ENCODE measurements at regions not wholly inside any gene's neighbourhood (a gene's known extent, or its start where the extent isn't known, plus 50 kb on each side); places are given as distances from the start of the nearest gene placed in this dataset.

DNA sequence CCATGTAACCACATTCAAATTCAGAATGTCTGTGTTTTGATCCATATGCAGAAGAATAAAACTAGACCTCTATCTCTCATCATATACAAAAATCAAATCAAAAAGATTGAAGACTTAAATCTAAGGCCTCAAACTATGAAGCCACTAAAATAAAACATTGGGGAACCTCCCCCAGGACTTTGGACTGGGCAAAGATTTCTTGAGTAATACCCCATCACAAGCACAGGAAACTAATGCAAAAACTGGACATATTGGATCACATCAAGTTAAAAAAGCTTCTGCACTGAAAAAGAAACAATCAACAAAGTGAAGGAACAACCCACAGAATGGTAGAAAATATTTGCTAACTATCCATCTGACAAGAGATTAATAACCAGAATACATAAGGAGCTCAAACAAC lies 266.8 kb downstream of the EPM2A start:
- TF ChIP-seq, protein P1, sequence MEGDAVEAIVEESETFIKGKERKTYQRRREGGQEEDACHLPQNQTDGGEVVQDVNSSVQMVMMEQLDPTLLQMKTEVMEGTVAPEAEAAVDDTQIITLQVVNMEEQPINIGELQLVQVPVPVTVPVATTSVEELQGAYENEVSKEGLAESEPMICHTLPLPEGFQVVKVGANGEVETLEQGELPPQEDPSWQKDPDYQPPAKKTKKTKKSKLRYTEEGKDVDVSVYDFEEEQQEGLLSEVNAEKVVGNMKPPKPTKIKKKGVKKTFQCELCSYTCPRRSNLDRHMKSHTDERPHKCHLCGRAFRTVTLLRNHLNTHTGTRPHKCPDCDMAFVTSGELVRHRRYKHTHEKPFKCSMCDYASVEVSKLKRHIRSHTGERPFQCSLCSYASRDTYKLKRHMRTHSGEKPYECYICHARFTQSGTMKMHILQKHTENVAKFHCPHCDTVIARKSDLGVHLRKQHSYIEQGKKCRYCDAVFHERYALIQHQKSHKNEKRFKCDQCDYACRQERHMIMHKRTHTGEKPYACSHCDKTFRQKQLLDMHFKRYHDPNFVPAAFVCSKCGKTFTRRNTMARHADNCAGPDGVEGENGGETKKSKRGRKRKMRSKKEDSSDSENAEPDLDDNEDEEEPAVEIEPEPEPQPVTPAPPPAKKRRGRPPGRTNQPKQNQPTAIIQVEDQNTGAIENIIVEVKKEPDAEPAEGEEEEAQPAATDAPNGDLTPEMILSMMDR (IDR thresholded peaks at IDR 0.05; ENCODE audit: low read depth, low read length): no peak
- no peak for DNase-seq (ENCODE audit: low read depth, low spot score)
- no peak overlapping the region for H3K27ac ChIP-seq (ENCODE audit: low read depth, low read length)
- ChIA-PET POLR2A (no interaction called here), CTCF (no interaction called here)
- no peaks in the 10 kb centered on the region for H3K27me3 ChIP-seq (ENCODE audit: control insufficient read depth, insufficient read depth, low read length)
- H3K4me3 ChIP-seq (ENCODE audit: low read depth, low read length): no peak overlapping the region
- no peaks in the 10 kb centered on the region for H3K9me3 ChIP-seq (ENCODE audit: control insufficient read depth, insufficient read depth, low read length)

DNA sequence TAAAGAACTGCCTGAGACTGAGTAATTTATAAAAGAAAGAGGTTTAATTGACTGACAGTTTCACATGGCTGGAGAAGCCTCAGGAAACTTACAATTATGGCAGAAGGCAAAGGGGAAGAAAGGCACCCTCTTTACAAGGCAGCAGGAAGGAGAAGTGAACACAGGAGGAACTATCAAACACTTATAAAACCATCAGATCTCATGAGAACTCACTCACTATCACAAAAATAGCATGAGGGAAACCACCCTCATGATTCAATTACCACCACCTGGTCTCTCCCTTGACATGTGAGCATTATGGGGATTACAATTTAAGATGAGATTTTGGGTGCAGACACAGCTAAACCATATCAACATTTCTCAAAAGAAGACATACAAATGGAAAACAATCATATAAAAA lies 266.3 kb downstream of the EPM2A start:
- ChIA-PET CTCF (no interaction called here), POLR2A (no interaction called here)
- Histone ChIP-seq H3K27ac (ENCODE audit: low read depth, low read length) (no peak overlapping the region), H3K4me3 (ENCODE audit: low read depth, low read length) (no peak overlapping the region), H3K9me3 (ENCODE audit: control insufficient read depth, insufficient read depth, low read length) (no peaks in the 10 kb centered on the region), H3K27me3 (ENCODE audit: control insufficient read depth, insufficient read depth, low read length) (no peaks in the 10 kb centered on the region)
- no peak for DNase-seq (ENCODE audit: low read depth, low spot score)
- TF ChIP-seq, protein P1 (IDR thresholded peaks at IDR 0.05; ENCODE audit: low read depth, low read length): no peak

DNA sequence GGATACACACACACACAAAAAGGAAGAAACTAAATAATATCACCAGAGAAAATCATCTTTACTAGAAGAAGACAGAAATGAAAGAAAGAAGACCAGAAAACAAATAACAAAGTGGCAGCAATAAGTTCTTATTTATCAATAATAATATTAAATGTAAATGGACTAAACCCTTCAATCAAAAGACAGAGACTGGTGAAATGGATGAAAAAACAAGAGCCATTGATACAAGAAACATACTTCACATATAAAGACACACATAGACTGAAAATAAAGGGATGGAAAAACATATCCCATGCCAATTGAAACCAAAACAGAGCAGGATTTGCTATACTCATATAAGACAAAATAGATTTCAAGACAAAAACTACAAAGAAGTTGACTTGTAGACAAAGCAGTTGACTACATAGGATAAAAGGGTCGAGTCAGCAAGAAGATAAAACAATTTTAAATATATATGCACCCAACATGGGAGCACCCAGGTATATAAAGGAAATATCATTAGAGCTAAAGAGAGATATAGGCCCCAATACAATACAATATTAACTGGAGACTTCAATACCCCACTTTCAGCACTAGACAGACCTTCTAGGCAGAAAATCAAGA lies 259.4 kb downstream of the EPM2A start:
- Histone ChIP-seq H3K9me3 (ENCODE audit: control insufficient read depth, insufficient read depth, low read length) (no peaks in the 10 kb centered on the region), H3K27me3 (ENCODE audit: control insufficient read depth, insufficient read depth, low read length) (no peaks in the 10 kb centered on the region), H3K27ac (ENCODE audit: low read depth, low read length) (no peak overlapping the region), H3K4me3 (ENCODE audit: low read depth, low read length) (no peak overlapping the region)
- TF ChIP-seq, protein P1 (IDR thresholded peaks at IDR 0.05; ENCODE audit: low read depth, low read length): no peak
- no peak for DNase-seq (ENCODE audit: low read depth, low spot score)
- ChIA-PET POLR2A (no interaction called here), CTCF (no interaction called here)

DNA sequence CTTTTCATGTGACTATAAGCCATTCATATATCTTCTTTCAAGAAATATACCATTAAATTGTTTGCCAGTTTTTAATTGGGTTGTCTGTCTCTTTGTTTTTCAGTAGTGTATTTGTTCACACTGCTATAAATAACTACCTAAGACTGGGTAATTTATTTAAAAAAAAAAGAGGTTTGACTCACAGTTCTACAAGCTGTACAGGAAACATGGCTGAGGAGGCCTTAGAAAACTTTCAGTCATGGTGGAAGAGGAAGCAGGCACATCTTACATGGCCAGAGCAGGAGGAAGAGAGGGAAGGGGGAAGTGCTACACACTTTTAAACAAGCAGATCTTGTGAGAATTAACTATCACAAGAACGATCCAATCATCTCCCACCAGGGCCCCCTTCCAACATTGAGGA lies 255.3 kb downstream of the EPM2A start:
- no peak overlapping the region for H3K27ac ChIP-seq (ENCODE audit: low read depth, low read length)
- no peaks in the 10 kb centered on the region for H3K27me3 ChIP-seq (ENCODE audit: control insufficient read depth, insufficient read depth, low read length)
- H3K9me3 ChIP-seq (ENCODE audit: control insufficient read depth, insufficient read depth, low read length): no peaks in the 10 kb centered on the region
- DNase-seq (ENCODE audit: low read depth, low spot score): no peak
- POLR2A ChIA-PET: no interaction called here
- no peak overlapping the region for H3K4me3 ChIP-seq (ENCODE audit: low read depth, low read length)
- CTCF ChIA-PET: no interaction called here
- TF ChIP-seq, protein P1 (IDR thresholded peaks at IDR 0.05; ENCODE audit: low read depth, low read length): no peak

DNA sequence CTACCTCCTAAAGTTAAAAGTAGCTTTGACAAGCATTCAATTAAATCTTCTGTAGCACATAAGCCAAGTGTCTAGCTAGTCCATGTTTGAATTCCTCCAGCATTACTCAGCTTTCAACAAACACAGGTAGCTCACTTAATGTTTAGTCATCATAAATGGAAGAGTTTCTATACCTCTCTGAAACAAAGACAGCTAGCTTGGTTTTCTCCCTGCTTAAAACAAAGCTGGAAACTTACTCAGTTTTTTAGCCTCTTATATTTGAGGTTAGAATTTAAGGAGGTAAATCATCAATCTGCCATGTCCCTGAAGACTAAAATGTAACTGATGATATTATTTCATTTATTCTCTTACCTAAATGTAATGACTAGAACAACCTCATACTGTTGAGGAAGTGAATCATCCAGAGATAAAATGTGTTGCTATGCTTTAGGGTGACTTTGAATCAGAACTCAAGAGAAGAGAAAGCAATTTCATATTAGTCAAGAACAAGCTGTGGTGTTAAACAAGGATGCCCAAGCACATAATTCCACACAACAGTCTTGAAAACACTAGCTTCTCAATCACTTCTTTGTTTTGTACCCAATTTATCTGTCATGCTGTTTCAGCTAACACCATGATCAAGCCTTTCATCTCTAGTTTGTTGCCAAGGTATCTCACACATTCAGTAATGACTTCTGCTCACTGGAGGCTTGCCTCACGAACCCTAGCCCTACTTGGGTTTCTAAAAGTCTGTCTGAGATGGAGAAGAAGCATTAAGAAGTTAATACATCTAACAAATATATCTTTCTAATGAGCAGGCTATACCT lies 251.9 kb downstream of the EPM2A start:
- ChIA-PET CTCF (no interaction called here), POLR2A (no interaction called here)
- H3K4me3 ChIP-seq (ENCODE audit: low read depth, low read length): no peak overlapping the region
- no peak overlapping the region for H3K27ac ChIP-seq (ENCODE audit: low read depth, low read length)
- no peak for DNase-seq (ENCODE audit: low read depth, low spot score)
- no peaks in the 10 kb centered on the region for H3K27me3 ChIP-seq (ENCODE audit: control insufficient read depth, insufficient read depth, low read length)
- no peaks in the 10 kb centered on the region for H3K9me3 ChIP-seq (ENCODE audit: control insufficient read depth, insufficient read depth, low read length)
- TF ChIP-seq, protein P1 (IDR thresholded peaks at IDR 0.05; ENCODE audit: low read depth, low read length): no peak

All from AG04450 (cell line).